SK-N-SH (cell line): ENCODE measurements at regions not wholly inside any gene's neighbourhood (a gene's known extent, or its start where the extent isn't known, plus 50 kb on each side); places are given as distances from the start of the nearest gene placed in this dataset.

ENCODE experiments used
- CHD2 ChIP-seq: fragments of 150-350 bp; IDR thresholded peaks from 2 replicates; pipeline ENCODE4 v1.6.1; 2018; ENCODE audit warnings: low read length; ENCODE audit not compliant: partially characterized antibody
- EP300 ChIP-seq, 2 experiments: IDR thresholded peaks; 2 replicates each; pipeline versions ENCODE4 v1.4.0 to v1.6.1; 2012; ENCODE audit warnings: borderline replicate concordance in 1 of 2, low read depth in 1 of 2, low read length in 1 of 2
- FOSL2 ChIP-seq: IDR thresholded peaks from 2 replicates; pipeline ENCODE4 v1.4.0; 2012; ENCODE audit warnings: low read depth, mild to moderate bottlenecking, moderate library complexity, borderline replicate concordance
- FOXJ3 ChIP-seq: sonication (generic); formaldehyde crosslinking; IDR thresholded peaks from 2 replicates; pipeline ENCODE4 v1.5.1; 2020; ENCODE audit warnings: mild to moderate bottlenecking, missing genetic modification reagents
- FOXM1 ChIP-seq: IDR thresholded peaks from 2 replicates; pipeline ENCODE4 v1.4.0; 2012; ENCODE audit warnings: low read depth, mild to moderate bottlenecking
- GABPA ChIP-seq: IDR thresholded peaks from 2 replicates; pipeline ENCODE4 v1.4.0; 2012; ENCODE audit warnings: low read depth, mild to moderate bottlenecking
- NFIC ChIP-seq: IDR thresholded peaks from 2 replicates; pipeline ENCODE4 v1.4.0; 2012; ENCODE audit warnings: borderline replicate concordance
- RXRA ChIP-seq: IDR thresholded peaks from 2 replicates; pipeline ENCODE4 v1.4.0; 2012; ENCODE audit warnings: low read depth, mild to moderate bottlenecking, borderline replicate concordance
- SMC3 ChIP-seq: IDR thresholded peaks from 2 replicates; pipeline ENCODE4 v1.6.1; 2012; ENCODE audit warnings: low read depth, low read length, improper control_type of control experiment
- TCF12 ChIP-seq: IDR thresholded peaks from 2 replicates; pipeline ENCODE4 v1.4.0; 2012
- TEAD4 ChIP-seq: IDR thresholded peaks from 2 replicates; pipeline ENCODE4 v1.4.0; 2012; ENCODE audit warnings: mild to moderate bottlenecking, borderline replicate concordance; ENCODE audit not compliant: insufficient read depth
- TF ChIP-seq, protein P1 (sequence below): fragments of 150-350 bp; IDR thresholded peaks from 2 replicates; pipeline ENCODE4 v1.6.1; 2016; ENCODE audit warnings: mild to moderate bottlenecking, low read depth, low read length
- TF ChIP-seq, protein P2 (sequence below): fragments of 150-350 bp; IDR thresholded peaks from 2 replicates; pipeline ENCODE4 v1.6.1; 2017; ENCODE audit warnings: antibody characterized with exemption, low read length, low read depth, borderline replicate concordance
- TF ChIP-seq, protein P3 (sequence below): IDR thresholded peaks from 2 replicates; pipeline ENCODE4; 2012
- TF ChIP-seq, protein P4 (sequence below): fragments of 200-600 bp; sonication (generic); IDR thresholded peaks from 2 replicates; pipeline ENCODE4 v1.6.1; 2017; ENCODE audit warnings: antibody characterized with exemption, mild to moderate bottlenecking, moderate library complexity
- TF ChIP-seq, protein P5 (sequence below): IDR thresholded peaks from 2 replicates; pipeline ENCODE4 v1.4.0; 2012; ENCODE audit warnings: low read depth
- TF ChIP-seq, protein P6 (sequence below): IDR thresholded peaks from 2 replicates; pipeline ENCODE4 v1.4.0; 2012; ENCODE audit warnings: low read depth, borderline replicate concordance
- TF ChIP-seq, protein P7 (sequence below): IDR thresholded peaks from 2 replicates; pipeline ENCODE4 v1.4.0; 2012; ENCODE audit warnings: low read depth, borderline replicate concordance

DNA sequence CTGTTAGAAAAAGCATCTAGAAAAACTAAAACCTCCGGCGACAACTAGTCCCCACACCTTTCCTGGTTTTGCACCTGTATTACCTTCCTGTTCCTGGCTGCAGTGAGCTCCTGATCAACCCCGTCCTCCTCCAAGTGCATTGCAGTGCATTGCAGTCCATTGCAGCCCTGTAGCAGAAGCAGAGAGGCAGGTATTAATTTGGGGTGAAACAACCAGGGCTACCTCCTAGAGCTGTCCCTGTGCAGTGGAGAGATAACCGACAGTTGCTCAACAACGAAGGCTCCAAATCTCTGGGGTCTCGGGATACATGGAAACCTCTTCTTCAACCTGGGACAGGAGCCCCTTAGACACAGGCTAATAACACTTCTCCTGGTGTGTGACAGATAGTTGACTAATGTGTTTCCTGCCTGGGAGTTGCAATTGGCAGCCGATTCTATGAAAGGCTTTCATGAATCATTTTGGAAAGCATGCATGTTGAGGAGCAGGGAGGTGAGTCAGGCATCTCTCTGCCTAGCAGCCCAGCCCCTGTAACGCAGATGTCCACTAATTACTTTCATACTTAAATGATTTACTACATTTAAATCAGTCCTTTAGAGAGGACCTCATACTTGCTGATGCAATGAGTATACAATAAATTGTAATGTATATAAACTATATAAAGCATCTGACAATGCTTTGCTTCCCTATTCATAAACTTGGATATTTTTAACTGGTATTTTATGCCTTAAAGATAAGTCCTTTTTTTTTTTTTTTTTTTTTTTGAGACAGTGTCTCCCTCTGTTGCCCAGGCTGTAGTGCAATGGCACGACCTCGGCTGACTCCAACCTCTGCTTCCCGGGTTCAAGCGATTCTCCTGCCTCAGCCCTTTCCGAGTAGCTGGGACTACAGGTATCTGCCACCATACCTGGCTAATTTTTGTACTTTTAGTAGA lies 59.0 kb downstream of the PRR15 start (continued):
- TF ChIP-seq, protein P1, sequence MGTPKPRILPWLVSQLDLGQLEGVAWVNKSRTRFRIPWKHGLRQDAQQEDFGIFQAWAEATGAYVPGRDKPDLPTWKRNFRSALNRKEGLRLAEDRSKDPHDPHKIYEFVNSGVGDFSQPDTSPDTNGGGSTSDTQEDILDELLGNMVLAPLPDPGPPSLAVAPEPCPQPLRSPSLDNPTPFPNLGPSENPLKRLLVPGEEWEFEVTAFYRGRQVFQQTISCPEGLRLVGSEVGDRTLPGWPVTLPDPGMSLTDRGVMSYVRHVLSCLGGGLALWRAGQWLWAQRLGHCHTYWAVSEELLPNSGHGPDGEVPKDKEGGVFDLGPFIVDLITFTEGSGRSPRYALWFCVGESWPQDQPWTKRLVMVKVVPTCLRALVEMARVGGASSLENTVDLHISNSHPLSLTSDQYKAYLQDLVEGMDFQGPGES: no peak
- no peak for TF ChIP-seq SMC3
- TF ChIP-seq, protein P2, sequence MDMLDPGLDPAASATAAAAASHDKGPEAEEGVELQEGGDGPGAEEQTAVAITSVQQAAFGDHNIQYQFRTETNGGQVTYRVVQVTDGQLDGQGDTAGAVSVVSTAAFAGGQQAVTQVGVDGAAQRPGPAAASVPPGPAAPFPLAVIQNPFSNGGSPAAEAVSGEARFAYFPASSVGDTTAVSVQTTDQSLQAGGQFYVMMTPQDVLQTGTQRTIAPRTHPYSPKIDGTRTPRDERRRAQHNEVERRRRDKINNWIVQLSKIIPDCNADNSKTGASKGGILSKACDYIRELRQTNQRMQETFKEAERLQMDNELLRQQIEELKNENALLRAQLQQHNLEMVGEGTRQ: no peak
- TF ChIP-seq NFIC: peak; percentile 98
- peak; percentile 99 for TF ChIP-seq TCF12
- TF ChIP-seq FOXM1: peak; percentile 62; the same call in 1 of the 2 replicates
- peak; percentile 99 for TF ChIP-seq FOSL2
- TF ChIP-seq, protein P3, sequence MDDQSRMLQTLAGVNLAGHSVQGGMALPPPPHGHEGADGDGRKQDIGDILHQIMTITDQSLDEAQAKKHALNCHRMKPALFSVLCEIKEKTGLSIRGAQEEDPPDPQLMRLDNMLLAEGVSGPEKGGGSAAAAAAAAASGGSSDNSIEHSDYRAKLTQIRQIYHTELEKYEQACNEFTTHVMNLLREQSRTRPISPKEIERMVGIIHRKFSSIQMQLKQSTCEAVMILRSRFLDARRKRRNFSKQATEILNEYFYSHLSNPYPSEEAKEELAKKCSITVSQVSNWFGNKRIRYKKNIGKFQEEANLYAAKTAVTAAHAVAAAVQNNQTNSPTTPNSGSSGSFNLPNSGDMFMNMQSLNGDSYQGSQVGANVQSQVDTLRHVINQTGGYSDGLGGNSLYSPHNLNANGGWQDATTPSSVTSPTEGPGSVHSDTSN: peak; percentile 98
- peak; percentile 85 for TF ChIP-seq TEAD4
- TF ChIP-seq, protein P4, sequence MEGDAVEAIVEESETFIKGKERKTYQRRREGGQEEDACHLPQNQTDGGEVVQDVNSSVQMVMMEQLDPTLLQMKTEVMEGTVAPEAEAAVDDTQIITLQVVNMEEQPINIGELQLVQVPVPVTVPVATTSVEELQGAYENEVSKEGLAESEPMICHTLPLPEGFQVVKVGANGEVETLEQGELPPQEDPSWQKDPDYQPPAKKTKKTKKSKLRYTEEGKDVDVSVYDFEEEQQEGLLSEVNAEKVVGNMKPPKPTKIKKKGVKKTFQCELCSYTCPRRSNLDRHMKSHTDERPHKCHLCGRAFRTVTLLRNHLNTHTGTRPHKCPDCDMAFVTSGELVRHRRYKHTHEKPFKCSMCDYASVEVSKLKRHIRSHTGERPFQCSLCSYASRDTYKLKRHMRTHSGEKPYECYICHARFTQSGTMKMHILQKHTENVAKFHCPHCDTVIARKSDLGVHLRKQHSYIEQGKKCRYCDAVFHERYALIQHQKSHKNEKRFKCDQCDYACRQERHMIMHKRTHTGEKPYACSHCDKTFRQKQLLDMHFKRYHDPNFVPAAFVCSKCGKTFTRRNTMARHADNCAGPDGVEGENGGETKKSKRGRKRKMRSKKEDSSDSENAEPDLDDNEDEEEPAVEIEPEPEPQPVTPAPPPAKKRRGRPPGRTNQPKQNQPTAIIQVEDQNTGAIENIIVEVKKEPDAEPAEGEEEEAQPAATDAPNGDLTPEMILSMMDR: peak; percentile 37
- TF ChIP-seq, protein P5, sequence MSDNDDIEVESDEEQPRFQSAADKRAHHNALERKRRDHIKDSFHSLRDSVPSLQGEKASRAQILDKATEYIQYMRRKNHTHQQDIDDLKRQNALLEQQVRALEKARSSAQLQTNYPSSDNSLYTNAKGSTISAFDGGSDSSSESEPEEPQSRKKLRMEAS: peak; percentile 74
- no peak for TF ChIP-seq CHD2
- TF ChIP-seq EP300 (IDR thresholded peaks at IDR 0.05; ENCODE audit: borderline replicate concordance in 1 of 2, low read depth in 1 of 2, low read length in 1 of 2): peak; percentile 46 to 97; a peak in 3 of 4 replicates
- TF ChIP-seq, protein P6, sequence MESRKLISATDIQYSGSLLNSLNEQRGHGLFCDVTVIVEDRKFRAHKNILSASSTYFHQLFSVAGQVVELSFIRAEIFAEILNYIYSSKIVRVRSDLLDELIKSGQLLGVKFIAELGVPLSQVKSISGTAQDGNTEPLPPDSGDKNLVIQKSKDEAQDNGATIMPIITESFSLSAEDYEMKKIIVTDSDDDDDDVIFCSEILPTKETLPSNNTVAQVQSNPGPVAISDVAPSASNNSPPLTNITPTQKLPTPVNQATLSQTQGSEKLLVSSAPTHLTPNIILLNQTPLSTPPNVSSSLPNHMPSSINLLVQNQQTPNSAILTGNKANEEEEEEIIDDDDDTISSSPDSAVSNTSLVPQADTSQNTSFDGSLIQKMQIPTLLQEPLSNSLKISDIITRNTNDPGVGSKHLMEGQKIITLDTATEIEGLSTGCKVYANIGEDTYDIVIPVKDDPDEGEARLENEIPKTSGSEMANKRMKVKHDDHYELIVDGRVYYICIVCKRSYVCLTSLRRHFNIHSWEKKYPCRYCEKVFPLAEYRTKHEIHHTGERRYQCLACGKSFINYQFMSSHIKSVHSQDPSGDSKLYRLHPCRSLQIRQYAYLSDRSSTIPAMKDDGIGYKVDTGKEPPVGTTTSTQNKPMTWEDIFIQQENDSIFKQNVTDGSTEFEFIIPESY: peak; percentile 77; the same call in 1 of the 2 replicates
- no peak for TF ChIP-seq FOXJ3 (CRISPR knock-in tag)
- TF ChIP-seq, protein P7, sequence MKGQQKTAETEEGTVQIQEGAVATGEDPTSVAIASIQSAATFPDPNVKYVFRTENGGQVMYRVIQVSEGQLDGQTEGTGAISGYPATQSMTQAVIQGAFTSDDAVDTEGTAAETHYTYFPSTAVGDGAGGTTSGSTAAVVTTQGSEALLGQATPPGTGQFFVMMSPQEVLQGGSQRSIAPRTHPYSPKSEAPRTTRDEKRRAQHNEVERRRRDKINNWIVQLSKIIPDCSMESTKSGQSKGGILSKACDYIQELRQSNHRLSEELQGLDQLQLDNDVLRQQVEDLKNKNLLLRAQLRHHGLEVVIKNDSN: no peak
- no peak for TF ChIP-seq GABPA
- TF ChIP-seq RXRA: peak; percentile 52; the same call in 1 of the 2 replicates
